HepG2 (cell line): ENCODE measurements at regions not wholly inside any gene's neighbourhood (a gene's known extent, or its start where the extent isn't known, plus 50 kb on each side); places are given as distances from the start of the nearest gene placed in this dataset.

ENCODE experiments used
- ARHGAP35 ChIP-seq: sonication (generic); formaldehyde crosslinking; IDR thresholded peaks from 2 replicates; pipeline ENCODE4 v1.9.0; 2022; ENCODE audit warnings: mild to moderate bottlenecking, inconsistent platforms, moderate library complexity, missing genetic modification reagents, borderline replicate concordance
- ESRRA ChIP-seq: sonication (generic); formaldehyde crosslinking; IDR thresholded peaks from 2 replicates; pipeline ENCODE4 v1.5.1; 2020; ENCODE audit warnings: mild to moderate bottlenecking, low read depth, missing genetic modification reagents
- FOSL1 ChIP-seq: sonication (generic); formaldehyde crosslinking; IDR thresholded peaks from 2 replicates; pipeline ENCODE4 v1.9.0; 2021; ENCODE audit warnings: missing genetic modification reagents, borderline replicate concordance
- FOXK1 ChIP-seq: sonication (generic); formaldehyde crosslinking; IDR thresholded peaks from 2 replicates; pipeline ENCODE4 v1.4.0; 2020; ENCODE audit warnings: low read depth, missing genetic modification reagents, borderline replicate concordance
- MXI1 ChIP-seq: IDR thresholded peaks from 3 replicates; pipeline ENCODE4 v1.6.1; 2012; ENCODE audit warnings: low read depth, low read length, inconsistent platforms, borderline replicate concordance
- PAWR ChIP-seq: sonication (generic); formaldehyde crosslinking; IDR thresholded peaks from 2 replicates; pipeline ENCODE4 v1.4.0; 2020; ENCODE audit warnings: missing genetic modification reagents, mild to moderate bottlenecking, borderline replicate concordance
- RFX1 ChIP-seq: fragments of 450-650 bp; IDR thresholded peaks from 2 replicates; pipeline ENCODE4 v1.6.1; 2017
- SAP130 ChIP-seq: IDR thresholded peaks from 2 replicates; pipeline ENCODE4 v1.6.1; 2016; ENCODE audit warnings: low read depth
- TBL1XR1 ChIP-seq: fragments of 150-350 bp; IDR thresholded peaks from 2 replicates; pipeline ENCODE4 v1.6.1; 2014; ENCODE audit warnings: borderline replicate concordance, low read length; ENCODE audit not compliant: partially characterized antibody
- TBX3 ChIP-seq: fragments of 450-650 bp; IDR thresholded peaks from 2 replicates; pipeline ENCODE4 v1.6.1; 2017; ENCODE audit warnings: antibody characterized with exemption, mild to moderate bottlenecking, inconsistent platforms, borderline replicate concordance
- THAP11 ChIP-seq: IDR thresholded peaks from 2 replicates; pipeline ENCODE4 v1.6.1; 2016; ENCODE audit warnings: missing biosample characterization, missing genetic modification reagents
- ZNF446 ChIP-seq: sonication (generic); formaldehyde crosslinking; IDR thresholded peaks from 2 replicates; pipeline ENCODE4 v1.5.0; 2020; ENCODE audit warnings: mild to moderate bottlenecking, missing genetic modification reagents
- TF ChIP-seq, protein P1 (sequence below): sonication (generic); formaldehyde crosslinking; IDR thresholded peaks from 2 replicates; pipeline ENCODE4 v1.4.0; 2020; ENCODE audit warnings: mild to moderate bottlenecking, missing genetic modification reagents
- TF ChIP-seq, protein P2 (sequence below): fragments of 450-650 bp; IDR thresholded peaks from 2 replicates; pipeline ENCODE4 v1.6.1; 2017
- TF ChIP-seq, protein P3 (sequence below): sonication (generic); formaldehyde crosslinking; IDR thresholded peaks from 2 replicates; pipeline ENCODE4 v1.8.1; 2023; ENCODE audit warnings: missing genetic modification reagents, inconsistent platforms, borderline replicate concordance
- TF ChIP-seq, protein P4 (sequence below): sonication (generic); formaldehyde crosslinking; conservative IDR thresholded peaks from 2 replicates; pipeline ENCODE4 v1.8.1; 2023; ENCODE audit warnings: missing genetic modification reagents
- TF ChIP-seq, protein P5 (sequence below): IDR thresholded peaks from 2 replicates; pipeline ENCODE4 v1.6.1; 2016; ENCODE audit warnings: missing biosample characterization, missing genetic modification reagents, low read depth
- TF ChIP-seq, protein P6 (sequence below): sonication (generic); formaldehyde crosslinking; conservative IDR thresholded peaks from 2 replicates; pipeline ENCODE4 v1.4.0; 2020; ENCODE audit warnings: mild to moderate bottlenecking, missing genetic modification reagents, moderate library complexity
- TF ChIP-seq, protein P7 (sequence below): sonication (generic); formaldehyde crosslinking; IDR thresholded peaks from 2 replicates; pipeline ENCODE4 v1.4.0; 2020; ENCODE audit warnings: mild to moderate bottlenecking, missing genetic modification reagents

DNA sequence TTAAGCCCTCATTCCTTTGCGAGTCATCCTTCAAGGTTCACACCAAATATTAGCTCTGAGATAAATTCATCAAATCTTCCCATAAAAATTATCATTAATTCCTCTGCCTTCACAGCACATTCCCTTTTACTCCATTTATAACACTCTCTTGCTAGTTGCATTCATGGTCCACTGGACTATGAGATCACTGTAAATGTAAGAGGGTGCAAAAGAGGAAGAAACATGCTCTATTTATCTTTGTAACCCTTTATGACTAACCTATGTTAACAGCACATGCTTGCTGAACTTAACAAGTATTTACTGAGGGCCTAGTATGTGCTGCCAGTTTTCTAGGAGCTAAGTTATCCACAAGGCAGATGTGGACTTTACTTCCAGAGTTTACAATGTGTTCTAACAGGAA, 86.7 kb upstream of the TMEM168 start (continued):
- TF ChIP-seq SAP130 (CRISPR knock-in tag) (0 out of 2 replicates have a peak, but pooled peaks have one; percentile 42), PAWR (no peak), FOSL1 (CRISPR knock-in tag) (no peak), TBX3 (no peak), RFX1 (no peak), TBL1XR1 (no peak), ZNF446 (CRISPR knock-in tag) (no peak), FOXK1 (no peak), ARHGAP35 (CRISPR knock-in tag) (no peak), MXI1 (peak; percentile 37; the same call in 1 of the 3 replicates), ESRRA (CRISPR knock-in tag) (no peak), THAP11 (CRISPR knock-in tag) (no peak)
- TF ChIP-seq, protein P1, sequence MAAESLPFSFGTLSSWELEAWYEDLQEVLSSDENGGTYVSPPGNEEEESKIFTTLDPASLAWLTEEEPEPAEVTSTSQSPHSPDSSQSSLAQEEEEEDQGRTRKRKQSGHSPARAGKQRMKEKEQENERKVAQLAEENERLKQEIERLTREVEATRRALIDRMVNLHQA (CRISPR knock-in tag) = no peak
- TF ChIP-seq, protein P2, sequence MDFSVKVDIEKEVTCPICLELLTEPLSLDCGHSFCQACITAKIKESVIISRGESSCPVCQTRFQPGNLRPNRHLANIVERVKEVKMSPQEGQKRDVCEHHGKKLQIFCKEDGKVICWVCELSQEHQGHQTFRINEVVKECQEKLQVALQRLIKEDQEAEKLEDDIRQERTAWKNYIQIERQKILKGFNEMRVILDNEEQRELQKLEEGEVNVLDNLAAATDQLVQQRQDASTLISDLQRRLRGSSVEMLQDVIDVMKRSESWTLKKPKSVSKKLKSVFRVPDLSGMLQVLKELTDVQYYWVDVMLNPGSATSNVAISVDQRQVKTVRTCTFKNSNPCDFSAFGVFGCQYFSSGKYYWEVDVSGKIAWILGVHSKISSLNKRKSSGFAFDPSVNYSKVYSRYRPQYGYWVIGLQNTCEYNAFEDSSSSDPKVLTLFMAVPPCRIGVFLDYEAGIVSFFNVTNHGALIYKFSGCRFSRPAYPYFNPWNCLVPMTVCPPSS = no peak
- TF ChIP-seq, protein P3, sequence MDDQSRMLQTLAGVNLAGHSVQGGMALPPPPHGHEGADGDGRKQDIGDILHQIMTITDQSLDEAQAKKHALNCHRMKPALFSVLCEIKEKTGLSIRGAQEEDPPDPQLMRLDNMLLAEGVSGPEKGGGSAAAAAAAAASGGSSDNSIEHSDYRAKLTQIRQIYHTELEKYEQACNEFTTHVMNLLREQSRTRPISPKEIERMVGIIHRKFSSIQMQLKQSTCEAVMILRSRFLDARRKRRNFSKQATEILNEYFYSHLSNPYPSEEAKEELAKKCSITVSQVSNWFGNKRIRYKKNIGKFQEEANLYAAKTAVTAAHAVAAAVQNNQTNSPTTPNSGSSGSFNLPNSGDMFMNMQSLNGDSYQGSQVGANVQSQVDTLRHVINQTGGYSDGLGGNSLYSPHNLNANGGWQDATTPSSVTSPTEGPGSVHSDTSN (CRISPR knock-in tag) = no peak
- TF ChIP-seq, protein P4, sequence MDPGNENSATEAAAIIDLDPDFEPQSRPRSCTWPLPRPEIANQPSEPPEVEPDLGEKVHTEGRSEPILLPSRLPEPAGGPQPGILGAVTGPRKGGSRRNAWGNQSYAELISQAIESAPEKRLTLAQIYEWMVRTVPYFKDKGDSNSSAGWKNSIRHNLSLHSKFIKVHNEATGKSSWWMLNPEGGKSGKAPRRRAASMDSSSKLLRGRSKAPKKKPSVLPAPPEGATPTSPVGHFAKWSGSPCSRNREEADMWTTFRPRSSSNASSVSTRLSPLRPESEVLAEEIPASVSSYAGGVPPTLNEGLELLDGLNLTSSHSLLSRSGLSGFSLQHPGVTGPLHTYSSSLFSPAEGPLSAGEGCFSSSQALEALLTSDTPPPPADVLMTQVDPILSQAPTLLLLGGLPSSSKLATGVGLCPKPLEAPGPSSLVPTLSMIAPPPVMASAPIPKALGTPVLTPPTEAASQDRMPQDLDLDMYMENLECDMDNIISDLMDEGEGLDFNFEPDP (CRISPR knock-in tag) = no peak
- TF ChIP-seq, protein P5, sequence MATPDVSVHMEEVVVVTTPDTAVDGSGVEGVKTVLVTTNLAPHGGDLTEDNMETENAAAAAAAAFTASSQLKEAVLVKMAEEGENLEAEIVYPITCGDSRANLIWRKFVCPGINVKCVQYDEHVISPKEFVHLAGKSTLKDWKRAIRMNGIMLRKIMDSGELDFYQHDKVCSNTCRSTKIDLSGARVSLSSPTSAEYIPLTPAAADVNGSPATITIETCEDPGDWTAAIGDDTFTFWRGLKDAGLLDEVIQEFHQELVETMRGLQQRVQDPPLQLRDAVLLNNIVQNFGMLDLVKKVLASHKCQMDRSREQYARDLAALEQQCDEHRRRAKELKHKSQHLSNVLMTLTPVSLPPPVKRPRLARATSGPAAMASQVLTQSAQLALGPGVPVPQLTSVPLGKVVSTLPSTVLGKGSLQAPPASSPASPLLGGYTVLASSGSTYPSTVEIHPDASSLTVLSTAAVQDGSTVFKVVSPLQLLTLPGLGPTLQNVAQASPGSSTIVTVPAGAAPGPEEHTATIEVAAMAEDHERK (CRISPR knock-in tag) = no peak
- TF ChIP-seq, protein P6, sequence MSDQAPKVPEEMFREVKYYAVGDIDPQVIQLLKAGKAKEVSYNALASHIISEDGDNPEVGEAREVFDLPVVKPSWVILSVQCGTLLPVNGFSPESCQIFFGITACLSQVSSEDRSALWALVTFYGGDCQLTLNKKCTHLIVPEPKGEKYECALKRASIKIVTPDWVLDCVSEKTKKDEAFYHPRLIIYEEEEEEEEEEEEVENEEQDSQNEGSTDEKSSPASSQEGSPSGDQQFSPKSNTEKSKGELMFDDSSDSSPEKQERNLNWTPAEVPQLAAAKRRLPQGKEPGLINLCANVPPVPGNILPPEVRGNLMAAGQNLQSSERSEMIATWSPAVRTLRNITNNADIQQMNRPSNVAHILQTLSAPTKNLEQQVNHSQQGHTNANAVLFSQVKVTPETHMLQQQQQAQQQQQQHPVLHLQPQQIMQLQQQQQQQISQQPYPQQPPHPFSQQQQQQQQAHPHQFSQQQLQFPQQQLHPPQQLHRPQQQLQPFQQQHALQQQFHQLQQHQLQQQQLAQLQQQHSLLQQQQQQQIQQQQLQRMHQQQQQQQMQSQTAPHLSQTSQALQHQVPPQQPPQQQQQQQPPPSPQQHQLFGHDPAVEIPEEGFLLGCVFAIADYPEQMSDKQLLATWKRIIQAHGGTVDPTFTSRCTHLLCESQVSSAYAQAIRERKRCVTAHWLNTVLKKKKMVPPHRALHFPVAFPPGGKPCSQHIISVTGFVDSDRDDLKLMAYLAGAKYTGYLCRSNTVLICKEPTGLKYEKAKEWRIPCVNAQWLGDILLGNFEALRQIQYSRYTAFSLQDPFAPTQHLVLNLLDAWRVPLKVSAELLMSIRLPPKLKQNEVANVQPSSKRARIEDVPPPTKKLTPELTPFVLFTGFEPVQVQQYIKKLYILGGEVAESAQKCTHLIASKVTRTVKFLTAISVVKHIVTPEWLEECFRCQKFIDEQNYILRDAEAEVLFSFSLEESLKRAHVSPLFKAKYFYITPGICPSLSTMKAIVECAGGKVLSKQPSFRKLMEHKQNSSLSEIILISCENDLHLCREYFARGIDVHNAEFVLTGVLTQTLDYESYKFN = no peak; the same call in 1 of the 2 replicates
- TF ChIP-seq, protein P7, sequence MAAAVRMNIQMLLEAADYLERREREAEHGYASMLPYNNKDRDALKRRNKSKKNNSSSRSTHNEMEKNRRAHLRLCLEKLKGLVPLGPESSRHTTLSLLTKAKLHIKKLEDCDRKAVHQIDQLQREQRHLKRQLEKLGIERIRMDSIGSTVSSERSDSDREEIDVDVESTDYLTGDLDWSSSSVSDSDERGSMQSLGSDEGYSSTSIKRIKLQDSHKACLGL (CRISPR knock-in tag) = no peak
